ENCODE measurements at regions not wholly inside any gene's neighbourhood (a gene's known extent, or its start where the extent isn't known, plus 50 kb on each side); places are given as distances from the start of the nearest gene placed in this dataset.

DNA sequence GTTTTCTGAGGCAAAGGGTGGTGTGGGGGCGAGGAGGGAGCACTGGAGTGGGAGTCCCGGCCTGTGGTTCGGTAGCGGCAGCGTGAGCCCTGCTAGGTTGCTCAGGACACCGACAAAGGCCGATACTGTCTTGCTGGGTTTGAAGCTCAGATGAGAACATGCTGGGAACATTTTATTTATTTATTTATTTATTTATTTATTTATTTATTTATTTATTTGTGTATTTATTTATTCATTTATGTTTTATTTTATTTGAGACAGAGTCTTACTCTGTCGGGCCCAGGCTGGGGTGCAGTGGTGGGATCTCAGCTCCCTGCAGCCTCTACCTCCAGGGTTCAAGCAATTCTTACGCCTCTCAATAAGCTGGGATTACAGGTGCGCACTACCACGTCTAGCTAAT, 117.9 kb upstream of the GSE1 start:
- TF ChIP-seq, protein P1, sequence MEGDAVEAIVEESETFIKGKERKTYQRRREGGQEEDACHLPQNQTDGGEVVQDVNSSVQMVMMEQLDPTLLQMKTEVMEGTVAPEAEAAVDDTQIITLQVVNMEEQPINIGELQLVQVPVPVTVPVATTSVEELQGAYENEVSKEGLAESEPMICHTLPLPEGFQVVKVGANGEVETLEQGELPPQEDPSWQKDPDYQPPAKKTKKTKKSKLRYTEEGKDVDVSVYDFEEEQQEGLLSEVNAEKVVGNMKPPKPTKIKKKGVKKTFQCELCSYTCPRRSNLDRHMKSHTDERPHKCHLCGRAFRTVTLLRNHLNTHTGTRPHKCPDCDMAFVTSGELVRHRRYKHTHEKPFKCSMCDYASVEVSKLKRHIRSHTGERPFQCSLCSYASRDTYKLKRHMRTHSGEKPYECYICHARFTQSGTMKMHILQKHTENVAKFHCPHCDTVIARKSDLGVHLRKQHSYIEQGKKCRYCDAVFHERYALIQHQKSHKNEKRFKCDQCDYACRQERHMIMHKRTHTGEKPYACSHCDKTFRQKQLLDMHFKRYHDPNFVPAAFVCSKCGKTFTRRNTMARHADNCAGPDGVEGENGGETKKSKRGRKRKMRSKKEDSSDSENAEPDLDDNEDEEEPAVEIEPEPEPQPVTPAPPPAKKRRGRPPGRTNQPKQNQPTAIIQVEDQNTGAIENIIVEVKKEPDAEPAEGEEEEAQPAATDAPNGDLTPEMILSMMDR (IDR thresholded peaks at IDR 0.05), result no peak
- no peak for TF ChIP-seq POLR2A (IDR thresholded peaks at IDR 0.05)

Measured in lower leg skin (tissue), 3 donors.